ENCODE measurements at regions not wholly inside any gene's neighbourhood (a gene's known extent, or its start where the extent isn't known, plus 50 kb on each side); places are given as distances from the start of the nearest gene placed in this dataset.

GRCh38 chr3:22239011-22239410 is 488.0 kb upstream of the ZNF385D start:
- TF ChIP-seq BRCA1 (IDR thresholded peaks at IDR 0.05; ENCODE audit: low read depth, low read length) (no peak), RAD21 (IDR thresholded peaks at IDR 0.05 in 1 of 2, conservative IDR thresholded peaks at IDR 0.05 in 1 of 2; ENCODE audit: low read depth in 2 of 2, low read length in 2 of 2) (no peak), KDM1A (IDR thresholded peaks at IDR 0.05; ENCODE audit: borderline replicate concordance, low read length) (no peak), POLR2A (IDR thresholded peaks at IDR 0.05; ENCODE audit: control extremely low read depth in 1 of 2, low read depth in 2 of 2, low read length in 2 of 2) (no peak), EP300 (IDR thresholded peaks at IDR 0.05; ENCODE audit: borderline replicate concordance in 1 of 2, low read depth in 2 of 2, low read length in 2 of 2) (no peak), MAFK (IDR thresholded peaks at IDR 0.05; ENCODE audit: low read depth, low read length) (no peak), BACH1 (IDR thresholded peaks at IDR 0.05; ENCODE audit: low read length) (no peak), SUZ12 (IDR thresholded peaks at IDR 0.05; ENCODE audit: low read length) (no peak)
- ChIA-PET POLR2A (ENCODE audit: partially characterized antibody) (no interaction called here), CTCF (ENCODE audit: partially characterized antibody) (no interaction called here)
- no peak for DNase-seq (ENCODE audit: low read depth in 1 of 2, low spot score in 2 of 2)
- Histone ChIP-seq H3K4me1 (replicated peaks in 1 of 4; ENCODE audit: control insufficient read depth in 3 of 4, insufficient read depth in 4 of 4, low read length in 3 of 4) (no peaks in the 10 kb centered on the region), H3K9ac (replicated peaks in 1 of 4; ENCODE audit: extremely low read depth in 1 of 4, low read depth in 3 of 4, low read length in 3 of 4) (no peak overlapping the region), H3K27ac (ENCODE audit: low read depth, low read length) (no peak overlapping the region), H3K4me2 (ENCODE audit: insufficient read depth in 1 of 2, low read depth in 2 of 2, low read length in 2 of 2) (no peak overlapping the region), H3K23me2 (ENCODE audit: low read depth, low read length) (no peaks in the 10 kb centered on the region), H3K4ac (replicated peaks; ENCODE audit: insufficient read length, low read depth, low read length) (no peak overlapping the region), H3K36me3 (ENCODE audit: control insufficient read depth in 2 of 4, insufficient read depth in 4 of 4, low read length in 3 of 4) (no peaks in the 10 kb centered on the region), H3K79me1 (ENCODE audit: low read depth, low read length) (no peaks in the 10 kb centered on the region), H3K14ac (ENCODE audit: insufficient read length) (no peak overlapping the region), H4K8ac (ENCODE audit: extremely low read depth, insufficient read depth, low read length) (no peak overlapping the region; the same call in 1 of the 2 replicates), H3K23ac (ENCODE audit: insufficient read length) (no peak overlapping the region), H2BK20ac (ENCODE audit: low read length) (no peak overlapping the region), H3K18ac (ENCODE audit: extremely low read depth, low read length) (no peak overlapping the region), H3K27me3 (replicated peaks in 1 of 4; ENCODE audit: control insufficient read depth in 3 of 4, extremely low read depth in 1 of 4, insufficient read depth in 3 of 4, low read length in 3 of 4) (no peaks in the 10 kb centered on the region), H2BK120ac (replicated peaks; ENCODE audit: low read depth, low read length) (no peak overlapping the region), H4K20me1 (replicated peaks in 1 of 2; ENCODE audit: control insufficient read depth in 1 of 2, insufficient read depth in 2 of 2, low read length in 2 of 2) (no peaks in the 10 kb centered on the region), H2BK12ac (ENCODE audit: low read depth, low read length) (no peak overlapping the region), H3K4me3 (ENCODE audit: extremely low read depth in 1 of 4, insufficient read depth in 2 of 4, low read depth in 3 of 4, low read length in 4 of 4) (no peak overlapping the region), H2BK15ac (ENCODE audit: low read length) (no peak overlapping the region), H2BK5ac (ENCODE audit: low read depth, low read length) (no peak overlapping the region), H3K9me3 (ENCODE audit: insufficient read depth in 2 of 2, low read depth in 1 of 2, low read length in 1 of 2) (no peaks in the 10 kb centered on the region), H3K79me2 (ENCODE audit: control insufficient read depth in 1 of 2, insufficient read depth in 2 of 2, low read length in 2 of 2) (no peaks in the 10 kb centered on the region), H2AFZ (ENCODE audit: low read length) (no peak overlapping the region), H4K5ac (ENCODE audit: insufficient read length, low read depth, low read length) (no peak overlapping the region), H3K56ac (replicated peaks; ENCODE audit: insufficient read length, low read depth, low read length) (no peak overlapping the region), H2AK5ac (ENCODE audit: low read depth, low read length) (no peak overlapping the region), H4K91ac (replicated peaks; ENCODE audit: insufficient read length, low read length) (no peak overlapping the region)
- FAIRE-seq, result no peak
- 81% methylated on average over 4 of the region's 4 CpGs; no CpG with 5 or more reads in 1 of the 2 experiments for WGBS, 2 experiments (ENCODE audit: extremely low coverage in 1 of 2, insufficient coverage in 1 of 2, insufficient read length in 1 of 2, insufficient replicate concordance in 2 of 2, low coverage in 1 of 2, low lambda C conversion rate in 2 of 2, missing lambda C conversion rate in 1 of 2)

Measured in H1 (cell line).